NCI-H748 treated with DMSO at 0.1 percent for 48 hours (cell line): ENCODE measurements at regions not wholly inside any gene's neighbourhood (a gene's known extent, or its start where the extent isn't known, plus 50 kb on each side); places are given as distances from the start of the nearest gene placed in this dataset.
"Not testable (repeated sequence)": the region's sequence is repeated elsewhere in the genome, so short reads cannot be mapped to it uniquely, and the experiment has no call there.

Experiments used
- DNase-seq: peaks from one replicate; lab custom pipeline; 2025; lab: John Stamatoyannopoulos, UW

DNA sequence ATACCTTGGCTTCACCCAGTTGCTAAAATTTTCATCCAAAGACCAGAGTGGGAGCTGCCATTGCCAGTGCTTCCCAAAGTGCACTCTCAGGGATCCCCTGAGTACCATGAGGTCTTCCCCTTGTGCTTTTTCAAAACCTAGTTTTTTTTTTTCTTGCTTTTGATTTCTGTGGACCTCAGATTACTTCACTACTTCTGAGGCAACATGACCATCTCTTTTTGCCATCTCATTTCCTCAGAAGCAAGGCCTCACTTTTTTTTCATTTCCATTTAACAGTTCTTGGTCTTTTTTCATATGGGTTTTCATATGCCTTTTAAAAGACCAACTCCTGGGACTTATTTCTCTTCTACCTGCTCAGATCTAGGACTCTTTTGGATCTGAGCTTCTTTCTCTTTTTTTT lies 64.1 kb upstream of the MMS22L start:
- no peak for DNase-seq

DNA sequence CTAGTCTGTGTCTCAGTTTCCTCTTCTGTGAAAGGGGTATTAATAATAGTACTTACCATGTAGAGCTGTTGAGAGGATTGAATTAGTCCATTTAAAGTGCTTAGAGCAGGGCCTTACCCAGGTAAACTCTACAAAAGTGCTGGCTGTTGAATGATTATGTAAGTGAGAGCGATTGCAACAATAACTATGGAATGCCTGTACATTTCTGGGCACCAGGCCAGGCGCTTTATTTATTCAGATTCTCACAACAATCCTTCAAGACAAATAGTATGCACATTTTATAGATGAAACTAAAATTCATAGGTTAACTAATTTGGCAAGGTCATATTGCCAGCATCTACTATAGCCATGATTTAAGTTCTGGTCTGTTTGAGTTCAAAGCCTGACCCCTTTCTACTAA lies 78.3 kb upstream of the MMS22L start:
- DNase-seq = peak; percentile 3

DNA sequence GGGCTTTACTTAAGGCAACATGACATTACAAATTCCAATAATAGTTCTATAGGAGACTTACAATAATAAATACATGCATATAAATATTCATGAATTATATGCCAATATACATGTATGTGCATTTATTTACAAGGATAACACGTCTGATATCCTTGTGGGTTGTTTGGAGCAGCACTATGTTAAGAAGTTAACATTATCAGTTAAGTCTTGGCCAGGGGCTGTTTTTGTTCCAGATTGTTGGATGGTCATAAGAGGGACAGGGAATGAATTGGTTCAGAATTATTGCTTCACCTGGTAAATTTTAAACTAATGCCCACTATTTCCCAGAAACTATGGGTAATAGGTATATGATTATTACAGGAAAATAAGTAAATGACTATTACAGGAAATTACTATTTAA lies 81.3 kb upstream of the MMS22L start:
- DNase-seq = no peak

DNA sequence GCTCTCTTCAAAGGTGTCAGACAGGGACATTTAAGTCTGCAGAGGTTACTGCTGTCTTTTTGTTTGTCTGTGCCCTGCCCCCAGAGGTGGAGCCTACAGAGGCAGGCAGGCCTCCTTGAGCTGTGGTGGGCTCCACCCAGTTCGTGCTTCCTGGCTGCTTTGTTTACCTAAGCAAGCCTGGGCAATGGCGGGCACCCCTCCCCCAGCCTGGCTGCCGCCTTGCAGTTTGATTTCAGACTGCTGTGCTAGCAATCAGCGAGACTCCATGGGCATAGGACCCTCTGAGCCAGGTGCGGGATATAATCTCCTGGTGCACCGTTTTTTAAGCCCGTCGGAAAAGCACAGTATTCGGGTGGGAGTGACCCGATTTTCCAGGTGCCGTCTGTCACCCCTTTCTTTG lies 99.1 kb upstream of the MMS22L start:
- not testable (repeated sequence) for DNase-seq

DNA sequence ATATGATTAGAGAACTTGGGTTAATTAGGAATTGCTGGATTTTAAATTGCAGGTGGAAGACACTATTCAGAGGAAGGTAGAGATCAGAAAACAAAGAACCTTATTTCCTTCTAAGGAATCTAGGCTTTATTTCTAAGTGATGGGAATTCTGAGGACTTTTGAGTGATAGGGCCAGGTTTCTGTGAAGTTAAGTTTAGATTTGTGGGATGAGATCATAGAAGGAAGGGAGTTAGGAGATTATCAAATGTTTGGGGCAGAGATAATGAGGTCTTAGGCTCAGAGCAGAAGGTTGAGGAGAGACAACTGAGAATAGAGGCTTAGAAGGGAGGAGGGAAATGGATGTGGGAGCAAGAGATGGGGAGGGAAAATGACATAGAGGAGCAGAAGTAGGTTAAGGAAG lies 109.7 kb upstream of the MMS22L start:
- DNase-seq = no peak

DNA sequence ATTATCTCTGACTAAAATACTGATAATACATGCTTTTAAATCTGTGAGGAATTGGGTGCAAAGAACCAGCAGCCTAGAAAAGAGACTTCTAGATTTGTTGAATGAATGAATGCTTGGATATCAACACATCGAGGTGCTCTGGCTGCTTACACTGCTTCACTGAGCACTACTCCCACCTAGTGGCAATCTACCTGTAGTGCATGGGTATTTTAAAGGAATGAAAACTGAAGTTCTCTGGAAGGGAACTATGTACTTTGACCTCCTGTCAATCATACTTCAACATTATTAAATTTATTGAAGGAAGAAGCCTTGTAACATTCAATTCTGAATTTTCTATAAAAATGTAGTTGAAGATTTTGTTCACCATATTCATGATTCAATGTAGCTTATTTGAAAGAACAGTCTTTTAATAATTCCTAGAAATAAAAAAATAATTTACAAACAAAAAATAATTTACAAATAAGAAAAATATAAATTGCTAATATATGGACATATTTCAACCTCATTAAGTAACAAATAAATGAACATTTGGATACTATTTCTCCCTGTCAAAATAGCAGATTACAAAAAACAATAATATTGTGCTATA lies 111.2 kb upstream of the MMS22L start:
- peak; percentile 59 for DNase-seq

DNA sequence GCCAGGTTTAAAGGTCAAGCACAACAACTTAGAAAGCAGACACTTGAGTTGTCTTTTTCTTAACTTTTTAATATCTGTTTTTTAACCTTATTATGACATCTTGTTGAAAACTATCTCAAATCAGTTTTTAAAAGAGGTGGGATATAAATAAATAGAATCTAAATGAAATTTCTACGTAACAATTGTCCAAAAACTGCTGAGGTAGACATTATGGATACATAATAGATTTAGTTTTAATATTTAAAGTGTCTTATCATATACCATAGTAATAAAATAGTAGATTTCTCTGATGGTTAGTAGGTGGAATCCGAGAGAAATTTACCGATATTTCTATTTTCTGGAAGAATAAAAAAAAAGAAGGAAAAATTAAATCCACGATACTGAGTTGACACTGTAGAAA lies 113.9 kb upstream of the MMS22L start:
- no peak for DNase-seq

DNA sequence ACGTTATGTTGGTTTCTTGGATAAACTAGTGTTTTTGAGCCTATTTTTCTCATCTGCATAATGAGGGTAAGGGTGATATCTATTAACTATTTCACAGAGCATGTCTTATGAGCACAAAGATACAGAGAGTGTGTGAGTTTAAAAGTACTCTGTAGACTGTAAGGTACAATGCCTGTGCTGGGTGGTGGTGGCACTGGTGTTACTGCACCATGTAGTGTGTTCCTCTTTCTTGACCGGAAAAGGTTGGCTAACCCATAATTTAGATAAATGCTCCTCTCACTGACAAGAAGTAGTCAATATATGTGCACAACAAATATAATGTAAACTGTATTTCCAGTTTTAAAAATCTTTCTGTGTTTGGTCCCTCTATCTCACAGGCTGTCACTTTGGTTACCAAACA lies 116.2 kb upstream of the MMS22L start:
- no peak for DNase-seq

DNA sequence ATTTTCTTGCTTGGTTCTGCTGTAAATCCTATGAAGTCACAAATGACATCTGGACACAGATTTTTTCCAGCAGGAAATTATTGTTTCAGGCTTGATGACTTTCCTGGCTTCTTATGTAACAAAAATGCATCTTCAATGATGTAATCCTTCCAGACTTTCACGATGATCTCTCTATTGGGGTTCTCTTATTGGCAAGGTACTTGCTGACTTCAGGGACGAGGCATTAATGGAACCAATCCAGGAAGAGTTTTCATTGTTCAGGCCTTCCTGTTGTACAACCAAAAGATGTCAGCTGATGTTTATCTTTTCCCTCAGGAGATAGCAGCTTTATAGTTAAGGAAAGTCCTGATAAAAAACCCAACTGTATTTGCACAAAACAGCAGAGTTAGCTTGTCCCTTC lies 118.5 kb upstream of the MMS22L start:
- no peak for DNase-seq

DNA sequence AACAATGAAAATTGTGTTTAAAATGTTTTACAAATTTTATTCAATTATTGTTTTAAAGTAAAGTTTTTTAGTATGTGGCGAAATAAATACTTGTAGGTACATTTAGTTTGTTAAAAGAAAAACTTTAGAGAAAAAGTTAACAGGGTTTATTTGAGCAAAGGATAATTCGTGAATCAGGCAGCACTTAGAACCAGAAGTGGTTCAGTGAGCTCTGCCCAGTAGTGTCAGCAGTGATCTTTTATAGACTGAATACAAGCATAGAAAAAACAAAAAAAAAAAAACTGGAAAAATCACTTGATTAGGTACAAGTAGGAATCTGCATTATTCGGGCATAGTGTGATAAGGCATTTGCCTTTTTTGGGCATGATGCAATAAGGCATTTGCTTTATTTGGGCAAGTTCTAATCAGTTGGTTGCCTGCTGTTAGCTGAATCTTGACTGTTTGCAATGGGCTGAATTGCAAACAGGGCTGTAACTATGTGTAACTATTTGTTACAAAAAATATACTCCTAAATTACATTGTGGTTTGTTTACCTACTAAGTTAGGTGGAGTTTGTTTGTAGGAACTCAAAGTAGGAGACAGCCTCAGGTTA lies 122.9 kb upstream of the MMS22L start:
- no peak for DNase-seq

DNA sequence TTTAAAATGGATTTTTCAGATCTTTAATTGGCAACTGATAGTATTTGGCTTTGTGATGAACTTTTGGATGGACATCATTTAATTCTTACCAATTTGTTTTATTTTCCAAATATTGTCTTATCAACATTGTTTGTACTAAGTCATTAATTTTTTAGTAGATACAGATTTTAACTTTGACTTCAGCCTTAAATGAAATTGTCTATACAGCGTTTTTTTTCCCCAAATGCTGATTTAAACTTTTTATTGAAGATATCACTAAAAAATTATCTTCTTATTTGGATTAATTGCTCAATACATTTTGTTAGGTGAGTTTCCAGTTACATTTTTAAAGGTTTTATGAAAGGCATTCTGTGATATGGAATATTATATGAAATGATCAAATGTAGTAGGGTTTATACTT lies 123.6 kb upstream of the MMS22L start:
- DNase-seq = no peak

DNA sequence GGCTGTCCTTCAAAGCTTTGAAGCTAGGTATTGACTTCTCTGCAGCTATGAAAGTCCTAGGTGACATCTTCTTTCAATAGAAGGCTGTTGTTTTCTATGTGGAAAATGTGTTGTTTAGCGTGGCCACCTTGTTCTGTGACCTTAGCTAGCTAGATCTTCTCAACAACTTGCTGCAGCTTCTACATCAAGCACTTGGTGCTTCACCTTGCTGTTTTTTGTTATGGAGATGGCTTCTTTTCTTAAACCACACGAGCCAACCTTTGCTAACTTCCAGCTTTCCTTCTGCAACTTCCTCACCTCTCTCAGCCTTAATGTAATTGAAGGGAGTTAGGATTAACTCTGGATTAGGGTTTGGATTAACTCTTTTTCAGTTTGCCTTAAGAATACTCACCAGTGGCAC lies 128.6 kb upstream of the MMS22L start:
- no peak for DNase-seq

DNA sequence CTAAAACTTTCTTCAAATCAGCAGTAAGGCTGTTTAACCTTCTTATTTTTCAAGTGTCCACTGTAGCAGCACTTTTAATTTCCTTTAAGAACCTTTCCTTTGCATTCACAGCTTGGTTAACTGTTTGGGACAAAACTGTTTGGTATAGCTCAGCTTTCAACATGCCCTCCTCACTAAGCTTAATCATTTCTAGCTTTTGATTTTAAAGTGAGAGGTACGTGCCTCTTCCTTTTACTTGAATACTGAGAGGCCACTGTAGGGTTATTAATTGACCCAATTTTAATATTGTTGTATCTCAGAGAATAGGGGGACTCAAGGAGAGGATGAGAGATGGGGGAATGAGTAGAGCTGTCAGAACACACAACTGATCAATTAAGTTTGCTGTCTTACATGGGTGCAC lies 129.5 kb upstream of the MMS22L start:
- no peak for DNase-seq

DNA sequence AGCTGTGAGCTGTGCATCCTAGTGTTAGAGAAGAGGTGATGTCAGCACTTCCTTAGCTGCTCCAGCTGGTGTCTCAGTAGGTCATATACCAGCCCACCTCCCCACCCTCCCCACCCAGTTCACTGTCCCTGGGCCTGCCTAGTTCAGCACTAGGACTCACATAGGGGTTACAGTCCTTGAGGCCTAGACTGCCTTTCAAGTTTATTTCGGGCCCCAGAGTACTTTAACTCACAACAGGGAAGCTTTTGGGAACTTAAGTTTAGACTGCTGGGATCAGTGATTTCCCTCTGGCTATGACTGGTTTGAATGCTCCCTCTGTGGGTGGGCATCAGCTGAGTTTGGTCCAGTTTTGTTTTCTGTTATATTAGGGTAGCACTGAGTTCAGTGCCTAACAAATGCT lies 139.2 kb upstream of the MMS22L start:
- no peak for DNase-seq

DNA sequence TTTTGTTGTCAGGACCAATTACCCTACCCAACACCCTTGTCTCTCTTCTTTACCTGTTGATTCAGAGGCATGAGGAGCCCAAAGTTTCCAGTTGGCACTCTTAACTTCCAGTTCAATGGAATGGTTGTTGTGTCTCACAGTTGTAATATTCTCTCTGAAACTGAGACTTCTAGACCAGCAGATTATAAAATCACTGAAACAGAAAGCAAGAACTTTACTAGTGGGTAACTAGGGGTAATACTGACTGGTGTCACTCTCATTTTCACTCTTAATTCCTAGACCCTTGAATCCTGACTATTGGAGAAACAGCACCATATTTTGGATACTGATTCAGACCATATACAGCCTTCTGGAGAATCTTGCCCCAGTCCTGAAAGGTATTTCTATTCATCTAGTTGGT lies 140.2 kb upstream of the MMS22L start:
- no peak for DNase-seq

DNA sequence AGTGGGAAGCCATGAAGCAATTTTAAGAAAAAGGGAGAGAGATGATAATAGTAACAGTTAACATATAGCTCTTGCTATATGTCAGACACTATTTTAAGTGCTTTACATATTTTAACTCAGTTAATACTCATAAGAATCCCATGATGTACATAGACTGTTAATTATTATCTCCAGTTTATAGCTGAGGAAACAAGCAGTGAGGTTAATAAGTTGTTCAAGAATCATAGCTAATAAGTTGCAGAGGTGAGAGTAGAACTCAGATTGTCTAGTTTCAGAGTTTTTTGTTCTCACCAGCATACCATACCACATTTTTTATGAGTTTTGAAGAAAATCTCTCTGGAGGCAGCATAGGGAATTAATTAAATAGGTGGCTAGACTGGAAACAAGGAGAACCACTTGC lies 144.6 kb upstream of the MMS22L start:
- DNase-seq = no peak

DNA sequence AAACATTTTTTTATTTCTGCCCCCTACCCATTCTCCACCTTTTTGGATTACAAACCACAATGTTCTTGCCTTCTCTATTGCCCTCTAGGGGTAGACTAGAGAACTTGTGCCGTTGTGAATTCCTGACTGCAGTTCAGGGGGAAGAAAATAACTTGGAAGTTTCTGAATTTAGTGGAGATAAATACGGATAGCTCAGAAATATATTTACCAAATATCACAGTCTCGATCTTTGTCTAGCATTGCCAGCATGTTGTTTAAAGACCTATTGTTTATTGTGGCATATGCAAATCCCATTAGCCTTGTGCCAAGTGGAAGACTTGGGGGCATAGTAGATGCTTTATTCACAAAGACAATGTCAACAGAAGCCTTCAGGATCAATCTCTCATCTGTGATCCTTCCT lies 154.1 kb upstream of the MMS22L start:
- DNase-seq = peak; percentile 16

DNA sequence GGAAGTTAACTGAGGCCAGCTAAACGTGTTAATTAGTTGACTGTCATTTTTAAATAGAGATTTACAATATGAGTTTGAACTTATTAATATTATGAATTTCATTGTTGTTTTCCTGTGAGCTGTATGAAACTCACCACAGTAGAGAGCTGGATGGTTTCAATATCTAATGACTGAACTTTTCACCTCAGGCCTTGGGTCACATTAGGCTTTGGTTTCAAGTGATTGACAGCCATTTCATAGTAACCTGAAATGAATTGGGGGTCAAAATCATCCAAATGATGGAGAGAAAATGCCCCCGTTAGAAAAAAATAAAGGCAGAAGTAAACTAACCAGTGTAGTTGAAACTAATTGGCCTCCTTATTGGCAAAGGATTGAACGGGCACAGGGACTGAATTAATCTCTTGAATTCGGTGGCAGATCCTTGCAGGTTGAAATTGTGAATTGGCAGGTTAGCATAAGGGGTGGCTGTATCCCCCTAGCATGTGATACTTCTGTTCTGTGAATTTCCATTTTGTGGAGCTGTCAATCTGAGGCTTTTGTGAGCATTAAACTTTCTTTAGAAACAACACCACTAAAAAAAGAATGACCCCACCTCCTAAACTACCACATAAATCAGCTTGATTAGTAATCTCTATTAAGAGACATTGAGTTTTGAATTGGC lies 155.1 kb upstream of the MMS22L start:
- DNase-seq = no peak

DNA sequence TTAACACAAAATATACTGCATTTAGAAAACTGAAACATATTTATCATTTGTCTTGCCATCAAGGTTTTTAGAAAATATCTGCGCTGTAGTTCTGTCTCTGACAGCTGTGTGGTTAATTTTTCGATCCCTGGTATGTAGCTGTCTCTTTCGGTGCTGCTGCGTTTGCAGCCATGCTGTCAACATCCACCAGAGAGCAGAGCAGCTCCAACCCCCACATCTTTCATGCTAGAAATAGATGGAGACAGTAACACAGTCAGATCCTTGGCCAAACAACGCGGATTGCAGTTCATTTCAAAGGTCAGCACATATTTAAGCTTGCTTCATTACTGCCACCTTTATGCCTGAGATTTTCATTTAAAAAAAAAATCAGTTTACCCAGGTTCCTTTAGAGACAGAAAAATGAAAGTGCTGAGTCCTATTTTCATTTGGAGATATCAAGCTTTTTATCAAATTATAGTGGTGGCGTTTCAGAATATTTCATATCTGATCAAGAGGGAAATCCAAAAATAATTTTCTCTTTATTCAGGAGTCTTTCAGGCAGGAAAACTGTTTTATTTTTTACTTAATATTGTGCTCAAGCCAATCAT lies 157.7 kb upstream of the MMS22L start:
- peak; percentile 66 for DNase-seq

DNA sequence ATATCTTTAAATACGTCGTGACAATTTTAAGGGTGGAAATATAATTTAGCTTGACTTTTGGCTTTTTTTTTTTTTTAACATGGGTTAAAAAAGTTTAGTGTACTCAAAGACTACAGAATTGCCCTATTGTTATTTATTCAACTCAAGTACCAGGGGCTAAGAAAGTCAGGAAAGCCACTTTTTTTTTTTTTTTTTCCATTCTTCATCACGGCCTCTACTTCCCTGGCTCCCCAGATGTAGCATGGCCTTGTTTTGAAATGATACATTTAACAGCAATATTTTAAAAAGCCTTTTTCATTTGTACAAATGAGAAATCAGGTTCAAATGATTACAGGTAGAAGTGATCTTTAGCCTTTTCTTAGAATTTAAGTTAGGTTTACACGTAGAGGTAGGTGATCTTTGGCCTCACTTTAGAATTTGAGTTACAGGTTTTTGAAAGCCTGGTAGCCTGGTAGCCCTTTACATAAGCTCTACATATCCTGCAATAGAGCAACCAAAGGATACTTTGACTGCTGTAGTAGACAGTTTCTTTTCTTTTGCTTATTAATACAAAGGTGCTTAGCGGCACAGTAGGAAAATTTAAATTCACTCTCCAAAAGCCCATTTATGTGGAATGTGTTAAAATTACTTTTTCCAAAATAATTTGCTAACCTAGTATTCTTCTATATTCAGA lies 160.5 kb upstream of the MMS22L start:
- DNase-seq = no peak

DNA sequence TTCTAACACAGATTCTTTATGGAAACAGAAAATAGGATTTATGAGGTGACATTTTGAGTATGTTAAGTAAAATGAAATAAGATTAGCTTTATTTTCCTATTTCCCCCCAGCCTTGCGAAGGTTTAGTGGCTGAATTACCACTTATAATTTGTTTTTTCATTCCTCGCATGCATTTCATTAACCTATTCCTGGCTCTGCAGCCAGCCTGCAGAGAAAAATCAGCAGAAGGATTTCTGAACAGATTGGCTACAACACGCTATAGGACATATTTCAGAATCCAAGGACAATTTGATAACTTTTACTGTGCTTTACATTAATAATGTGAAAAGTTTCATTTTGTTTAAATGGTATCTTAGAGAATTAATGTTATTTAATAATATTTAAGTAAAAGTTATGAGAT lies 162.4 kb upstream of the MMS22L start:
- DNase-seq = no peak

DNA sequence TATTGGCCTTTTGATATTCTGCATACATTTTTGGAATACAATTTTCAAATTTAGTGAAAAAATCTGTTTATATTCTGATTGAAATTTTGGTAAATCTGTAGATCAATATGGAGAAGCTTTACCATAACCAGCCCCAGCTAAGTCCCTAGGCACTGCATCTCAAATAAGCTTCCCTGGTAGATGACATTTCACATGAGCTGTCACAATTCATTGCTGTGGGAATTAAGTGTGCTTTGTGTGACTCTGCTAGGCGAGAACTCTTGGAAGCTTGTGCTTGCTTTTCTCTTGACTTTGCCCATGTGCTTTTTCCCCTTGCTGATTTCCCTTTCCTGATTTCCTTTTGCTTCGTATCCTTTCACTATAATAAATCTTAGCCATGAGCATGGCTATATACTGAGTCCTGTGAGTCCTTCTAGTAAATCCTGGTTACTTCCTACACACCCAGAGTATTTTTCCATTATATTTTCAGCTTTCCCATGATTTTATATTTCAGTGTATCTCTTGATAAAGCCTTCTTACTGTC lies 166.5 kb upstream of the MMS22L start:
- DNase-seq = no peak

DNA sequence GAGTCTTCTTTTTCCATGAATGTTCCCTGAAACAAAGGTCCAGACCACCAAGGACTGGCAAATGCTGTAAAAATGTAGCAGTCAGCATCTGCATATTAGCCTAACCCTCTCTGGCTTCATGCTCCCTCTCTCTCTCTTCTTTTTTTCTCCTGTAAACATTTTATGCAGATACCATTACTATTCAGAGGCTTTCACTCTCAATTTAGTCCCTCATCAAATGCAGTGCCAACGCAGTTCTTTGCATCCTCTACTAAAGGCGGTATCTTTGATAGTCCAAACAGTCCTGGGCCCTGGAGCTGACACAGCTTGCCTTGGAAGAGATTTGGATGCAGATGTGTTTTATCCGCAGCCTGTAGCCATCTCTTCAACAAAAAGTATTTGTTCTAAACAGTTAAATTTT lies 167.1 kb upstream of the MMS22L start:
- DNase-seq = no peak
